Activated naive CD4-positive, alpha-beta T cell treated with anti-CD3 and anti-CD28 coated beads, Interleukin-2, amount 50 U/mL, for 24 hours (primary cell): ENCODE measurements at regions not wholly inside any gene's neighbourhood (a gene's known extent, or its start where the extent isn't known, plus 50 kb on each side); places are given as distances from the start of the nearest gene placed in this dataset.

ENCODE experiments used
- H3K27ac Mint-ChIP-seq: one replicate; pipeline ENCODE4 v1.8.0; 2021; ENCODE audit warnings: mild to moderate bottlenecking, mixed read lengths
- H3K27me3 Mint-ChIP-seq: one replicate; pipeline ENCODE4 v1.8.0; 2021; ENCODE audit warnings: mixed read lengths
- H3K36me3 Mint-ChIP-seq: one replicate; pipeline ENCODE4 v1.8.0; 2021; ENCODE audit warnings: mixed read lengths
- H3K4me1 Mint-ChIP-seq: one replicate; pipeline ENCODE4 v1.8.0; 2021; ENCODE audit warnings: mixed read lengths
- H3K4me3 Mint-ChIP-seq: one replicate; pipeline ENCODE4 v1.8.0; 2021; ENCODE audit warnings: mild to moderate bottlenecking, mixed read lengths
- H3K9me3 Mint-ChIP-seq: one replicate; pipeline ENCODE4 v1.8.0; 2021; ENCODE audit warnings: mixed read lengths

DNA sequence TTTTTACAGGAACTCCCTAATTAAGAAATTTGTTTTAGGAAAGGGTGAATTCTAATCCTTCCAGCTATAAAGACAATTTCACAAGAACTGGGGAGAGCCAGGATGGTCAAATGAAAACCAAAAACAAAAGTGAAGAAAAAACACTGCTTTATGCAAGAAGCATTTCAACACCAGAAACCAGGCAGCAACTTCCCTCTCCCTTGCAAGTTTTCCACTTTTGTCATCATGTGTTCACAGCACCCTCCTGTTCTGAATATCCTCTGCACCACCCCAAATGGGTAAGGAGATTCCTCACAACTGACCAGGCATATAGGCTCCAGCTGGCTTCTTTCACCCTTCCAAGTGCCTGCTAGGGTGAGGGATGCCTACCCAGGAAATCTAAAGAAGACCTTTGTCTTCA is 328.1 kb downstream of the TBC1D4 start:
- Mint-ChIP-seq H3K36me3 (peaks cover 5% of the 10 kb centered on the region), H3K4me3 (no peak overlapping the region), H3K27me3 (peaks cover 20% of the 10 kb centered on the region), H3K4me1 (no peaks in the 10 kb centered on the region), H3K9me3 (peaks cover 14% of the 10 kb centered on the region), H3K27ac (no peak overlapping the region)

DNA sequence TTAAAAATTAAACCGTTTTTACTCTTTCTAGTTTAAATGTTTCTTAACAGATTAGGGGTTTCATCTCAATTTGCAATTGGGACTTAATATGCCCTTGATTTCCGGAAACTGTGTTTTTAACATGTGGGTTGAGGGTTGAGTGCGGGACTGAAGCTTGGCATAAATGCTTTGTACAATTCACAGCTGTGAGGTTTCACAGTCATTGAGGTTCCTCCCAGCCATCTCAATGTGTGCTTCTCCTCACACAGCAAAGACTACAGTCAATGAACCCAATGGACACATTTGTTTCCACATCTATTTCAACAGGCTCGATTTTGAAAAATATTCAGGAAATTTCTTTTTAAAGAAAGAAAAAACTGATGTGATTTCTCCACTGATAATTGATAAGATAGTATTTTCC is 328.6 kb downstream of the TBC1D4 start:
- Mint-ChIP-seq H3K36me3 (peaks cover 5% of the 10 kb centered on the region), H3K4me1 (no peaks in the 10 kb centered on the region), H3K27me3 (peaks cover 20% of the 10 kb centered on the region), H3K4me3 (no peak overlapping the region), H3K9me3 (peaks cover 14% of the 10 kb centered on the region), H3K27ac (no peak overlapping the region)

DNA sequence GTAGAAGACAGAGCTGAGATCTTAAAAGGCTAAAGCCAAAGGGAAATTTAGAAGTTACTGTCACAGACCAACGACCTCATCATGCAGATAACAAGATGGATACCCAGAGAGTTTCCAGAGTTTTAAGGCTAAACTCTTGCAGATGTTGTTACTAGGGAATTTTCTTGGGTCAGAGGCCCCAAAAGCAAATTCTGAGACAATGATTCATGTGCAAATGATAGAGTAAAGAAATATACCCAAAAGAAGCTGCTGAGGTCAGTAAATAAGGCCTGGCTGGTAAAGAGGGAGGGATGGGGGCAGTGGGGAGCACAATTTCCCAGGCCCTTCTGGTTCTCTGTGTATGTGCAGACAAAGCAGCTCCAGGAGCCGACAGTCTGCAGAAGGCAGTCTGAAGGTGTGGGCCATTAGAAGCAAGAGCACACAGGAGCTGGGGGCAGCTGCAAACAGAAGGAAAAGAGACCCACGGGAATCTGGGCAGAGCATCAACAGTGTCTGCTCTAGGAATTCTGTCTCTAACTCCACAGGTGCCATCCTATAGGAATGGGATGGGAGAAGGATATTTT is 330.8 kb downstream of the TBC1D4 start:
- H3K4me3 Mint-ChIP-seq = no peak overlapping the region
- peaks cover 14% of the 10 kb centered on the region for H3K9me3 Mint-ChIP-seq
- no peak overlapping the region for H3K27ac Mint-ChIP-seq
- H3K27me3 Mint-ChIP-seq = peaks cover 21% of the 10 kb centered on the region
- H3K36me3 Mint-ChIP-seq = peaks cover 5% of the 10 kb centered on the region
- H3K4me1 Mint-ChIP-seq = no peaks in the 10 kb centered on the region

DNA sequence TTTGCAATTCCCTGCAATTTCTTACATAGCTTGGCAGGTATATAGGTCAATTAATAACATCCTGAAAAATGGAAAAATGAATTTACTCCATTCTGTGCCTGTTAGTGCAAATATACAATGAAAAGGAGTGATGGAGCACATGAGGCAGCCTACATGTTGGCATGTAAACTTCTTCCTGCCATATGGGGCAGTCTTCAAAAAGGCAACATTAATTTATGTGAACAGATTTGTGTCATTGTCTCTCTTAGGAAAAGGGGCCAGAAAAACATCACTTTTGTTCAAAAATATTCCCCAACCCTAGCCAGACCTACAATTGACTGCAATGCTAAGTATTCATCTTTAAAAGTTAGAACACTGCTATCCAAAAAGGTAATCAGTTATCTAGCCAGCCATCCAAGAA is 332.2 kb downstream of the TBC1D4 start:
- H3K36me3 Mint-ChIP-seq = peaks cover 5% of the 10 kb centered on the region
- H3K4me3 Mint-ChIP-seq = no peak overlapping the region
- H3K9me3 Mint-ChIP-seq = peaks cover 14% of the 10 kb centered on the region
- no peaks in the 10 kb centered on the region for H3K4me1 Mint-ChIP-seq
- peaks cover 22% of the 10 kb centered on the region for H3K27me3 Mint-ChIP-seq
- H3K27ac Mint-ChIP-seq = no peak overlapping the region

DNA sequence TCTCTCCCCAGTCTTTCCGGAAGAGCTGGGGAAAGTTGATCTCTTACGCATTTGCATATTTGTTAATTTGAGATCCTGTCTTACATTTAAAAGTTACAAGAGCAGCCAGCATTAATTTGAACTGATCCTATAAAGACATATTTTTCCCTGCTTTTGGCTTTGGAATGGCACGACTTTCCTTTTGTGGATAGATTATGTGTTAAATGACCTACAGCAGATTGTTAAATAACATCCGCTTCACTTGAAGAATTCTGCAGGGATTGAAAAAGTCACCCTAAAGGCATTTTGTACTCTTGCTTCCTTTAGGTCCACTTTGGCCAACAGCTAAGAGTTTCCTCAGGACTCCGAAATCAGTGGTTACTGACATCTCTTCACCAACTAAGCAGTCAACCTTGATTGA is 334.0 kb downstream of the TBC1D4 start:
- no peaks in the 10 kb centered on the region for H3K4me1 Mint-ChIP-seq
- no peak overlapping the region for H3K4me3 Mint-ChIP-seq
- peaks cover 16% of the 10 kb centered on the region for H3K27me3 Mint-ChIP-seq
- no peak overlapping the region for H3K27ac Mint-ChIP-seq
- H3K9me3 Mint-ChIP-seq = peaks cover 11% of the 10 kb centered on the region
- H3K36me3 Mint-ChIP-seq = peaks cover 5% of the 10 kb centered on the region

DNA sequence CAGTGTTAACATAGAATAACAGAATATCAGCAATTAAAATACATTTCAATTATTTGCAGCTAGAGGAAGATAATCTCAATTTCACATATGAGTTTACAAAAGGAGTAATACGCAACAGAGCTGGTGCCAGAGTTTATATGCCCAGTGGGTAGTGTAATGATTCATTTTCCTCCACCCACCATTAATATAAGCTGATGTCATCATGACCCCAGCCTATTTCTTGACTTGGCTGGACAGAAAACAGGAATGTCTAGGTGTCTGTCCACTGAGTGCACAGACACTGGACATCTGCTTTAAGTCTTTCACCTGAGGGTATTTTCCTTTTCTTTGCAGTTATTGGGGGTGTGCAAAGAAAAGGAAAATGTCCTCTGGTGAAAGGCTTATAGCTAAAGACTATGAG is 335.5 kb downstream of the TBC1D4 start:
- Mint-ChIP-seq H3K9me3 (no peaks in the 10 kb centered on the region), H3K27ac (no peak overlapping the region), H3K4me1 (no peaks in the 10 kb centered on the region), H3K27me3 (peaks cover 12% of the 10 kb centered on the region), H3K4me3 (no peak overlapping the region), H3K36me3 (no peaks in the 10 kb centered on the region)

DNA sequence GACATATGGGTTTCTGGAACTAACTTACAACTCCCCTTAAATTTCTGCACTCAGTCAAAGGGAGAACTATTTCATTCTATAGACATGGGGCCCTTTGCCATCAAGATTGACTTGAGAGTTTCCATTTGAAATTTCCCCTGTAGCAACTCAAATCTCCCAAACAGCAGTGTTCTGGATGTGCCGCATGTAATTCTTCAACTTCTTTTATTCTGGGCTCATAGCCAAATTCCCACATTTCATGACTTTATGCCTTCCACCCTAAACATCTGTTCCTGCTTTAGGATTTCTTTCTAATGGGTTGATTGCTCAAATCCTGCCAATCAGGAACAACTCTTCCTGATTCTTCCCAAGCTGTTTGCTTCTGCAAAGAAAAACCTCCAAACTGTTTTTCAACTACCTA is 336.0 kb downstream of the TBC1D4 start:
- Mint-ChIP-seq H3K4me3 (no peak overlapping the region), H3K4me1 (no peaks in the 10 kb centered on the region), H3K27me3 (peaks cover 12% of the 10 kb centered on the region), H3K36me3 (no peaks in the 10 kb centered on the region), H3K9me3 (no peaks in the 10 kb centered on the region), H3K27ac (no peak overlapping the region)

DNA sequence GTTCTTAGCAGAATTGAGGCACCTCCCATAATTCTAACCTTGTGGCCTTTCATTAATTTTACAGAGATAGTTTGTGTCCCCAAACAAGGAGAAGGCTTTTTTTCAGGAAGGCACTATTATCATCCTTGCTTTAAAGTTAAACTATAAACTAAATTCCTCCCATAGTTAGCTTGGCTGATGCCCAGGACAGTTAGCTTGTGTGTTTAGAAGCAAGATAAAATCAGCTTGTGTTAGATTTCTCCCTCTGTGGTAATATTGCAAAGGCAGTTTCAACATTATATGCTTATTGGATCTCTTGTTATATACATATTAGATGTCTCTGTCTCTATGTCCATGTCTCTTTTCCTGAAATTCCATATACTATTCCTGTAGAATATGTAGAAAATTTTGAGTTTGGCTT is 342.7 kb downstream of the TBC1D4 start:
- H3K9me3 Mint-ChIP-seq = peaks cover 10% of the 10 kb centered on the region
- H3K27ac Mint-ChIP-seq = no peak overlapping the region

DNA sequence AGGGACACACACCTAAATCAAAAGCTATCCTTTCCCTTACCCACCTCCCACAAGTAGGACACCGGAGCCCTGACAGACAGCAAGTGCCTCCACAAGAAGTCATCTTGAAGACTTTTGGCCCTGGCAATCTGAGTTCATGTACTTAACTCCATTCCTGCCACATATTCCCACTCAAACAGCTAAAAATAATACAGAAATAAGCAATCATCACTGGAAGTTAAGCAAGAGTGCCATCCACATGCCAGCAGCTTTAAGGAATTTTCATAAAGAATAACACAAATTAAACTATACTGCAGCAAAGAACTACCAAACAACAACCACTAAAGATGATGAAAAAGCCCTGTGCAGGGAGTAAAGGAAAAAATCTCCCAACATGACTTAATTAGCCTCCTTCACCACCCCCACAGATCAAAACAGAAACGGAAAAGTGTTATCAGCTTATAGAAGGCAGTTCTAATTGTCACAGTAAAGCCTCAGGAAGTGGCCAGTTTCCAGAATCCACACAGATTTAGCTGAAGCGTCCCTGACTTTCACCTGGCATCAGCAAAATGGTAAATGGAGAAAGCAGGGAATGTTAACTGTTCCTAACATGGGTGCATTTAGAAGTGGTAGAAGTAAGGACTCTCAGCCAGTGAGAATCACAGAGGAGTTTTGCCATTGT is 343.9 kb downstream of the TBC1D4 start:
- Mint-ChIP-seq H3K27ac (no peak overlapping the region), H3K36me3 (no peaks in the 10 kb centered on the region), H3K27me3 (peaks cover 12% of the 10 kb centered on the region), H3K4me3 (no peak overlapping the region), H3K9me3 (peaks cover 15% of the 10 kb centered on the region), H3K4me1 (no peaks in the 10 kb centered on the region)

More for the DNA sequence above, 342.7 kb downstream of the TBC1D4 start:
- no peaks in the 10 kb centered on the region for H3K4me1 Mint-ChIP-seq
- no peak overlapping the region for H3K4me3 Mint-ChIP-seq
- H3K27me3 Mint-ChIP-seq = peaks cover 9% of the 10 kb centered on the region
- no peaks in the 10 kb centered on the region for H3K36me3 Mint-ChIP-seq

DNA sequence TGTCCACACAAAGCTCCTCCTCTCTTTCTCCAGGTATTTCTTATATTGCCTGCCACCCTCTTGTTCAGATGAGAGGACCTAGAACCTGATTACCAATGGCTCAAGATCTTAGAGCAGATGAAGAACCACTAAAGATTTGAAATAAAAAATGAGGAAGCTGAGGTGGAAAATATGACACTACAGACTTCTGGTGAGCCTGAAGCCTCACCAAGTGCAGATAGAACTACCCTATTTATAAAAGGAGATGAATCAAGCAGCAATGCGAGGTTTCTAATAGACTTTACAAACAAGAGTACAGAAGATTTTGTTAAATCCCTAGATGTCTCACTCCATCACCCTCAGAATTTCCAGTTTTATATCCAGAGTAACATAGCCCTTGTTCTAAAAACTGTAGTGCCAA is 345.8 kb downstream of the TBC1D4 start:
- Mint-ChIP-seq H3K36me3 (no peaks in the 10 kb centered on the region), H3K4me1 (no peaks in the 10 kb centered on the region), H3K27ac (no peak overlapping the region), H3K27me3 (peaks cover 13% of the 10 kb centered on the region), H3K9me3 (peaks cover 15% of the 10 kb centered on the region), H3K4me3 (no peak overlapping the region)

DNA sequence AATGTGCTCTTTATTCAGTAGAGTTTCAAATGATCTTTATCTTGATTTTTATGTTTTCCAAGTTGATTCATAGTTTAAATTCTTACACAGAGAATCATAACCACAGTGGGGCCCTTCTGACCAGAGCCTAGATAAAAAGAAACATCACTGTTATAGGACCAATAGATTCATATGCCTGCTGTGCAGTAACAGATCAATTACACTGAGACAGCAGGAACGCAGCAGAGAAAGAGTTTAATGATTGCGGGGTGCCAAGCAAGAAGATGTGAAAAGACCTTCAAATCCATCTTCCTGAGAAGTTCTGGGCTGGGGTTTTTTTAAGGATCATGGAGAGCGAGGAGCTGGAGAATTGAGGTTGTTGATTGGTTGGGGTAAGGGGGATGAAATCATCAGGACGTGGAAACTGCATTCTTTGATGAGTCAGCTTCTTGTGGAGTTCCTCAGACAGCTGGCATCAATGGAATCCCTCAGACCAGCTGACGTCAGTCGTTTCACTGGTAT is 346.6 kb downstream of the TBC1D4 start:
- no peak overlapping the region for H3K27ac Mint-ChIP-seq
- no peak overlapping the region for H3K4me3 Mint-ChIP-seq
- H3K4me1 Mint-ChIP-seq = no peaks in the 10 kb centered on the region
- peaks cover 14% of the 10 kb centered on the region for H3K27me3 Mint-ChIP-seq
- no peaks in the 10 kb centered on the region for H3K36me3 Mint-ChIP-seq
- peaks cover 15% of the 10 kb centered on the region for H3K9me3 Mint-ChIP-seq

DNA sequence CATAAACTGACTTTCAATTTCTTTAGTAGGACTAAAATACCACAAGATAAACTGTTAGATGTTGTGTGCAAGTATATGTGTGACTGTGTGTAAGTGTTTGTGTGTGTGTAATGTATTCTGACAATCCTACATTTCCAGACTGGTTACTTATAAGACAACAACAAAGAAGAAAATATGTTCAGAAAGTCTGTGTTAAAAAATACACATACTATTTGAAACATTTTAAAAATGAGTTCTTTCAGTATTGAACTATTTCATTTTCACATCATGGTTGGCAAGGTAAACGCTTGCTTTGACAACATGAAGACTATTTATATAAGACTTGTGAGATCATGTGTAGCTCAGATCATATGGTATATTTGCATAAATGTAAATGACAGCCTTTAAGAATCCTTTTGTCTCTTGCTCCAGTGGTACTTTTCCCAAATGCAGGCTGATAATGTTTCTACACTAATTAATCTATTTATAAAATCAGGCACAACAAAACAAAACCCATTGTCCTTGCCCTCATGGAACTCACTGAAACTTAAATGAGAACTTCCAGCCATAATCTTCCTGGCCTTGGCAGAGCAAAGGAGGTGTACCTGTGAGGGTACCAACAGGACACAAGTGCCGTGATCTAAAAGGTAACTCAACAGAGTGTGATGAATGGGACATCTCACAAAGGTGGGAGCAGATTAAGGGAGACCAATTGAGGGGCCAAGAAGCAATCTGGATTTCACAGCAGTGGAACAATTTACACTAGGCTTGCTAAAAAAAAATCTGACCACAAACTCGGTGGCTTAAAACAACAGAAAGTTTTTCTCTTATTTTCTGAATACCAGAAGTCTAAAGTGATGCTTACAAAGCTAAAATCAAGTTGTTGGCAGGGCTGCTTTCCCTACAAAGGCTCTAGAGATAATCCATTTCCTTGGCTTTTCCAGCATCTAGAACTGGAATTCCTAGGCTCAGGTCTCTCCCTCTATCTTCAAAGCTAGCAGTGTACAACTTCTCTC is 349.0 kb downstream of the TBC1D4 start:
- H3K27me3 Mint-ChIP-seq = peaks cover 7% of the 10 kb centered on the region
- H3K4me3 Mint-ChIP-seq = no peak overlapping the region
- H3K27ac Mint-ChIP-seq = no peak overlapping the region
- peaks cover 15% of the 10 kb centered on the region for H3K9me3 Mint-ChIP-seq
- H3K36me3 Mint-ChIP-seq = no peaks in the 10 kb centered on the region
- no peaks in the 10 kb centered on the region for H3K4me1 Mint-ChIP-seq

DNA sequence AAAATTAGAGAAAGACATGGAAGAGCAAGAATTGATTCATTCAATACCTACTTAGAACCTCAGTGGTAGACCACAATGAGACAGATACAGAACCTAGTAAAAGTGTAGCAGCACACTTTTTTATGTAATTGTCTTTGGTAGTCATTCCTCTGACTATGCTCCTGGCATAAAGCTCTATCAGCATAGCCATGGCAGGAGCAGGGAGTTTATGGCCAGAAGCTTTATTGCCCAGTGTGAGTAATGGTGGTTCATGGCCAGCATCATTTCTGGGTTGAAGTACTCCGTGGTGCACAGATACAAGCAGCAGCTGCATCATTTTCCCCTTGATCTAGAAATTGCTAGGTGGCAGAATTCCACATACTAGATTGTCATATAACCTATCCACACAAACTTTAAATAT is 352.6 kb downstream of the TBC1D4 start:
- Mint-ChIP-seq H3K27me3 (peaks cover 5% of the 10 kb centered on the region), H3K4me1 (no peaks in the 10 kb centered on the region), H3K36me3 (no peaks in the 10 kb centered on the region), H3K4me3 (no peak overlapping the region), H3K9me3 (peaks cover 5% of the 10 kb centered on the region), H3K27ac (no peak overlapping the region)

DNA sequence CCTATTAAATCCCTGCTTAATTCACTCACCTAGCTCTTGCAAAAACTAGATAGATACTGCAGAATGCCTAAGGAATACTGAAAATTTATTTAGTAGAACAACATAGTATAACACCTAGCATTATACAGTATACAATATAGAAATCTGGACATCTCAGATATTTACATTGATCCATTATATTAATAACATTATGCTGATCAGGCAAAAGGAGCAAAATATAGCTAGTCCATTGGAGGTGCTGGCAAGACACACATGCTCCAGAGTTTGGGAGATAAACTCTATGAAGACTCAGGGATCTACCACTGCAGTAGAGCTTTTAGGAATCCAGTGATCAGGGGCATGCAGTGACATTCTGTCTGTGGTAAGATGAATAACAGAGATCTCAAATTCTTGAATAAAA is 357.6 kb downstream of the TBC1D4 start:
- H3K9me3 Mint-ChIP-seq = no peaks in the 10 kb centered on the region
- no peaks in the 10 kb centered on the region for H3K36me3 Mint-ChIP-seq
- H3K4me3 Mint-ChIP-seq = no peak overlapping the region
- no peak overlapping the region for H3K27ac Mint-ChIP-seq
- H3K27me3 Mint-ChIP-seq = peaks cover 1% of the 10 kb centered on the region
- no peaks in the 10 kb centered on the region for H3K4me1 Mint-ChIP-seq

DNA sequence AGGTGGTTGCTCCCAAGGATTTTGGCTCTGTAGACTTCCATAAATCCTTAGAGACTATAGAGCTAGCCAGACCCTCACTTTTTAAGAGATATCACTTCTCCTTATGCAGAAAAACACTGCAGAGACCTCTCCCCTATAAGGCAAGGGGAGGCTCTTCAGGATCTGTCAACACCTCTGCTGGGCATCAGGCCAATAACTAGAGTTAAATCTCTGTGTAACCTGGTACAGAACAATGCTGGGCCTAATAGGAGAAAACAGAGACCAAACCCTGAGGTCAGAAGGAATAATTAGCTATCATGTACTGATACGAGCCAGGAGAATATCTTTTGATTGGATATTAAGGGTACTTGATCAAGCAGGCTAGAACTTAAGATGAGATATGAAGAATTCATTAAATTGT is 358.5 kb downstream of the TBC1D4 start:
- Mint-ChIP-seq H3K36me3 (no peaks in the 10 kb centered on the region), H3K27ac (no peak overlapping the region), H3K27me3 (peaks cover 1% of the 10 kb centered on the region), H3K4me1 (no peaks in the 10 kb centered on the region), H3K4me3 (no peak overlapping the region), H3K9me3 (no peaks in the 10 kb centered on the region)

DNA sequence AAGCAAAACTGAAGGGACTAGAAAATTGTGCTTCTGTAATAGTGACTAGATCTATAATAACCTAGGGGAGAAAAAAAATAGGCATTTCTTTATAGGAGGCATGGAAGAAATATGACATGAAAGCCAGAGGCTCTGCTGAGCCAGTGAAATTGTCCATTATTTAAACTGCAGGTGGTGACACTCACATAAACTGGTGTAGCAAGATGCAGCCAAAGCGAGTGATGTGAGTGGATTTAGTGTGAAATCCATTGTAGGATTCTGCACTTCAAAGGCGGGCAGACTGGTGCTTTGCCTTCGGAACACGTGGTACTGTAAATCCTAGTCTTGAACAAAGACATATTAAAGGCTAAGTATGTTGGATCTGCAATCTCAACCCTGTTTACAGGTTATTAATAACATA is 361.9 kb downstream of the TBC1D4 start:
- no peaks in the 10 kb centered on the region for H3K36me3 Mint-ChIP-seq
- H3K27ac Mint-ChIP-seq = no peak overlapping the region
- H3K27me3 Mint-ChIP-seq = peaks cover 7% of the 10 kb centered on the region
- no peaks in the 10 kb centered on the region for H3K4me1 Mint-ChIP-seq
- H3K4me3 Mint-ChIP-seq = no peak overlapping the region
- H3K9me3 Mint-ChIP-seq = no peaks in the 10 kb centered on the region
